GM19035 (cell line): ENCODE measurements at regions not wholly inside any gene's neighbourhood (a gene's known extent, or its start where the extent isn't known, plus 50 kb on each side); places are given as distances from the start of the nearest gene placed in this dataset.

Experiments
- ATAC-seq: cut with Tn5 transposase; IDR thresholded peaks from one replicate; pipeline ENCODE4 v1.9.1; 2021; ENCODE audit not compliant: unreplicated experiment

- ATAC-seq: no peak
These were observed 126.1 kb downstream of the ESM1 start for GRCh38 chr5:54859316-54859715.

DNA sequence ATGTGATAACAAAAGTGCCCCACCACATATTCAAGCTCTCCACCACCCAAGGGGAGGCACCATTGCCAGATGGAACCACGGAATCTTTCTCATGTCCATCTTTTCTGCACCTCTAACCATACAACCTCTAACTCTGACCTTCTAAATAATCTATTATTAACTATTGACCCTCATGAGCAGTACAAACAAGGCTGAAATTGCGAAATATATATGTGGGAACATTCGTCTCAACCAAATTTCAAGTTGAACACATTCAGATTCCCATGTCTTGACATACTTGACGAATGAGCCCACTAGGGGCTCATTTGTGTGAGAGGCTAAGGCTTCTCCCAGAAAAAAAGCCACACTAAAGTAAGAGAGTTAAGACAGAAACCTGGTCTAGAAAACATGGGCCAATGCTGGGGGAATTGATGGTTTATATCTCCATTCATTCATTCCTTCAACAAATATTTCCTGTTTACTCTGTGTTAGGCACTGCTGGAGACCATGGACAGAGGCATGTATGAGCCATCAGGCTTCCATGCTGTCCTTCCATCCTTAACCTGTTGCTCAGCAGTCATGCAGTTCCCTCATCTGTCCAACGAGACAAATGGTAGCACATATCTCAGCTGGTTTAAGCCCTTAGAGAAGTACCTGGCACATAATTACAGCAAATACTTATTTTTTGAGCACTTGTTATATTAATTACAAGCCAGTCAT is 130.4 kb downstream of the ESM1 start:
- ATAC-seq: no peak

DNA sequence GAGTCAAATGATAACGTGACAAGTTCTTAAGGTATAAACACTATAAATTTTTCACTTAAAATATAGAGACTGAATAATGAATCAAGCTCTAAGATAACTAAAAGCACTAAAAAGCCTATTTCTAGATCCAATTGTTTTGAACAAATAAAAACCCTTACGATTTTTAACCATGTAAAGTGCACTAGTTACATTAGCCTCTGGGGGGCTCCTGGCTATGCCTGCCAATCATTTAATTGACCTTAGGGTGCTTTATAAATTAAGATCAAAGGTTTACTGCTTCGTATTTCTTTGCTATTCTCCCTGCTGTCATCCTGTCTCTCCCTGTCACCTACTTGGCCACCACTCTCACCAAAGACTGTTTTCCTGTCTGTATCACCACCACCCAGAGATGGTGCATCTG is 133.4 kb downstream of the ESM1 start:
- no peak for ATAC-seq

DNA sequence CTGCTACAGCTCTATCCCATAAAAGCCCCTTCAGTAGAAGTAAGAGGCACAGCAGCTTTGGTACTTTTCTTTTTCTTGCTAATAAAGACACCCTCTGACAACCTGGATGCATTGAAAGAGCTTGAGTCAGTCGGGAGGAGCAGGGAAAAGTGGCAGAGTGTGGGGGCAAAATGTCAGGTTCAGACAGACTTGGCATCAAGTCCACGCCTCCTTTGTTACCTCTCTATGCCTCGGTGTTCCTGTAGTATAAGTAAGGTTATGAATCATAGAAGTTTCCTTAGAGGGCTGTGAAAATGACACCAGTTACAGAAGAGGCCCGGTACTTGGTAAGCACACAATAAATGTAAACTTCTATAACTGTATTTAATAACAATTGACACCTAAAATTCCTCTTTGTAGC is 133.9 kb downstream of the ESM1 start:
- no peak for ATAC-seq

- no peak for ATAC-seq
These were observed 136.8 kb downstream of the ESM1 start for GRCh38 chr5:54848581-54848980.

DNA sequence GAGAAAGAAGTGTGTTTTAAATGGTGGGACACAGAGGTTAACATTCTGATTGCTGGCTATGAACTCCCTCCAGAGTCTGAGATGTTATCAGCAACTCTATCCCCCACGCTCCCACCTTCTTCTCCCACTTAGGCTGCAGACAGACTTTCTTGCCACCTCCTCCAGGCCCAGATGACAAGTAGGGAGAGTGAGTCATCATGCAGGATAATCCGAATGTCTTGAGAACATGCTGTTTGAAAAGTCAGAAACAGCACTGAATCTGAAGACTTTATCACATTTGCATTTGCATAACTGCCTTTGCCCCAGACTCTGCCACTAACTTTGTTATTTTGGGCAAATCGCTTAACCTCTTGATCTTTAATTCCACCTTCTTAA is 139.8 kb downstream of the ESM1 start:
- ATAC-seq: no peak

- ATAC-seq: no peak
These were observed 140.4 kb downstream of the ESM1 start for GRCh38 chr5:54844905-54845566.

GRCh38 chr5:54844266-54844665 is 141.1 kb downstream of the ESM1 start:
- no peak for ATAC-seq

- no peak for ATAC-seq
These were observed 143.9 kb downstream of the ESM1 start for GRCh38 chr5:54841481-54841880.

GRCh38 chr5:54838843-54839242 is 146.6 kb downstream of the ESM1 start:
- no peak for ATAC-seq

- no peak for ATAC-seq
These were observed 147.4 kb downstream of the ESM1 start for GRCh38 chr5:54837981-54838380.

DNA sequence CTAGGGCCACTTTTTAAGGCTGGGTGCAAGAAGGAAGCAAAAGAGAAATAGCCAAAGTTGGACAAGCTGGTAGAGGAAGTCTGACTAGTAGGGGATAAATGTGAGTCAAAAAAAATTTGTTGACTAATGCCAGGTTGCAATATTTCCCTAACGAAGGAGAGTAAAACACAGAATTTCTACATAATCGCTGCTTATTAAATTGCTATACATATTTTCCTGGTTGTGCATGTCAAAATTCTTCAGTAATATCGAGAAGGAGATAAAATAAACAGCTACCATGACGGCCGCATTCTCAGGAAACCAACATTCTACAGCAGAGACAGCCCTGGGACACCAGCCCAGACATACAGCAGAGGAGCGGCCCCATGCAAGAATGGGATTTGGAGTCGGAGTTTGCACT is 148.3 kb downstream of the ESM1 start:
- ATAC-seq: no peak

- ATAC-seq: no peak
These were observed 149.7 kb downstream of the ESM1 start for GRCh38 chr5:54835647-54836046.

DNA sequence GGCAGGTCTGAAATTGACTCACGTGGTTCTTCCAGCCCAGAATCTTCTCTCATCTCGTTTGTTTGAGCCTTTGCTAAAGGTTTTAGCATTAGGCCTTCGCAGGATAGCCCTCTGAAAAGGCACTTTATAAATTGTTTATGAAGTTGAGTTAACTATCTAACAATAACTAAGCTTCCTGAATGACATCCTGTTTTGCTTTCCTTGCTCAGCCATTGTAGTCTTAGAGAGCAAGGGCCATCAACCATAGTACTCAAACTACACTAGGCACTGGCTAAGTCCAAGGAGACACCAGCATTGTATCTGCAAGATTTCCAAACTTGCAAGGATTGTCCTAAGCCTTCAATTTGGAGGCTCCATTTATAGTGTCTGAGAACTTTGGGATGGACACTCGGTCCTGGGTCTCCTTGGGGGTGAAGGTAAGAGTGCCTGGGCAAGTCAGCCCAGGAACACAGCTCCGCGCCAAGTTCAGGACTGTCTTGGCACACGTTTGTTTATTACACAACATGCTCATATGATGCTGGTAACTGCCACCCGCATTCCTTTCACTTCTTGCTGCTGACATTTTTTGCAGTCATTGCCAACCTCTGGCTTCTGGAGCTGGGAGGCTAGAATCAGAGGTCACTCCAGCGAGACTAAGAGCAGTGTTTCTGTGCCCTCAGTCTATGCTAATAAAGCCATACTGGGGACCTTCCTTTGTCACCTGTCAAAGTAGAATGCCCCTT is 151.1 kb downstream of the ESM1 start:
- no peak for ATAC-seq

GRCh38 chr5:54833590-54833989 is 151.8 kb downstream of the ESM1 start:
- ATAC-seq: no peak

GRCh38 chr5:54832858-54833257 is 152.5 kb downstream of the ESM1 start:
- no peak for ATAC-seq

- ATAC-seq: no peak
These were observed 153.3 kb downstream of the ESM1 start for GRCh38 chr5:54832045-54832444.

DNA sequence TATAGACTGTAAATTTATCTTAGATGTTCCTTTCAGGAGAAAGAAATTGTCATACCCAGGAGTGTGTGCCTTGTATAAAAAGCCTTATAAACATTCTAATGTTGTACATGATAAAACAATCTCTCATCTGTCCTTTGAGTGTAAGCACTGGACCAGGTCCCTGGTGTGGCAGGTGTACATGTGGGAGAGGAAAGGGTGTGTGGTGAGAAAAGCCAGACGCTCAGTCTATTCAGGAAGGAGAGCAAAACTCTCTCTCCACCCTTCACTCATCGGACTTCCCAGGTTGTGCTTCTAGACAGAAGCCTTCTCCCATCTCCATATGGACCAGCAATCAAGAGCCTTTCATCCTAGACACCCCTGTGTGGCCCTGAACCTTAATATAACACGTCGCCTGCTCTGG is 154.2 kb downstream of the ESM1 start:
- no peak for ATAC-seq

DNA sequence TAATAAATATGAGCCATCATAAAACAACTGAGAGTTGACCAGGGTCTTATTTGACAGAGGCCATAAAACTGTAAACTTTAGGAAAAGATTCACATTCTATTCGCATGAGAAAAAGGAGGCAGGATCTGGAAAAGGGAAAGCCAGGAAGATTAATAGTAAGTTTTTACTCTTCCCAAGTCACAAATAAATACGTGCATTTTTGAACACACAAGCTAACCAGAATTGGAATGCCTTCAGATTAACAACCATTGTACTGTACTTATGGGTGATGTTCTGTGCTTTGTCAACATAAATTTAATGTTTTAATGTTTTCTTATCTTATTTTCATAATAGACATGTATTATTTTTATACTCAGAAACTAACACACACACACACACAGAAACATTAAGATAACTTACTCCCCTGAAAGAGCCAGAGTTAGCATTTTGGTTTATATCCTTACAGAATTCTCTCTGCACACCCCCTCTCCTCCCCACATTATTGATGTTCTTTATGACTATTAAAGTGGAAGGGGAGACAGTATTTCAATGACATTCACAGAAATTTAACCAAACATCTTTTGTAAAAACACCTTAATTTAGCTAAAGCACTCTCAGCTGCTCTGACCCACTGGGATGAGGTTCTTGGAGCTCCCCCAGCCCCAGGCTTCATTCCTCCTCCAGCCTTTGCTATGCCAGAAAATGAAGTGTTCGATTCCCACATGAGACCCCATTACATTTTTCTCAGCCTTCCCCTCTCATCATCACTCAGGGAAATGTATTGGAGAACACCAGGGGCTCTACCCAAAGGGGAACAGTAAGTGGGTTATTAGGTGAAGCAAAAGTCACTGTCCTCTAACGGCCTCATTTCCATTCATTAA is 155.5 kb downstream of the ESM1 start:
- no peak for ATAC-seq

- no peak for ATAC-seq
These were observed 156.3 kb downstream of the ESM1 start for GRCh38 chr5:54829102-54829501.

GRCh38 chr5:54828151-54828550 is 157.2 kb downstream of the ESM1 start:
- ATAC-seq: no peak
